PC-9 (cell line): ENCODE measurements at regions not wholly inside any gene's neighbourhood (a gene's known extent, or its start where the extent isn't known, plus 50 kb on each side); places are given as distances from the start of the nearest gene placed in this dataset.

Experiments used
- BruUV-seq: library from RNA; stranded (reverse); fragments of 400-500 nt; replicated peaks from 2 replicates; lab custom pipeline; 2021; lab: Mats Ljungman, UMichigan
- CTCF ChIA-PET: fragments of 300-600 bp; sonication (Branson Sonifier 250); formaldehyde crosslinking; loops from one replicate; lab custom pipeline; 2022; ENCODE audit warnings: antibody characterized with exemption; lab: Charles Lee
- POLR2A ChIA-PET: fragments of 300-600 bp; sonication (Branson Sonifier 250); formaldehyde crosslinking; loops from one replicate; lab custom pipeline; 2022; ENCODE audit warnings: antibody characterized with exemption; ENCODE audit not compliant: unreplicated experiment; lab: Charles Lee
- DNase-seq, 2 experiments: peaks; one replicate each; pipeline versions ENCODE4 v3.0.0 to v3.0.0-alpha.2; 2015 to 2022; ENCODE audit warnings: mixed read lengths in 1 of 2
- H2AFZ ChIP-seq: fragments of 200-600 bp; sonication (generic); 2 replicates; pipeline ENCODE4 v1.8.1; 2017; ENCODE audit warnings: antibody characterized with exemption
- H3F3A ChIP-seq: fragments of 200-600 bp; sonication (generic); 2 replicates; pipeline ENCODE4 v1.8.1; 2017; ENCODE audit warnings: antibody characterized with exemption, mild to moderate bottlenecking, low read depth; ENCODE audit not compliant: insufficient read depth
- H3K27ac ChIP-seq: fragments of 200-600 bp; sonication (generic); 2 replicates; pipeline ENCODE4 v1.6.1; 2016; ENCODE audit warnings: mixed run types
- H3K27me3 ChIP-seq: fragments of 200-600 bp; sonication (generic); 2 replicates; pipeline ENCODE4 v1.6.1; 2016; ENCODE audit warnings: low read depth, mixed run types; ENCODE audit not compliant: insufficient read depth
- H3K36me3 ChIP-seq: fragments of 200-600 bp; sonication (generic); 2 replicates; pipeline ENCODE4 v1.6.1; 2016; ENCODE audit warnings: low read depth, mixed run types
- H3K4me1 ChIP-seq: fragments of 200-600 bp; sonication (generic); replicated peaks from 2 replicates; pipeline ENCODE4 v1.6.1; 2016; ENCODE audit warnings: mixed run types; ENCODE audit not compliant: insufficient read depth
- H3K4me2 ChIP-seq: fragments of 200-600 bp; sonication (generic); 2 replicates; pipeline ENCODE4 v1.6.1; 2017; ENCODE audit warnings: mixed run types
- H3K4me3 ChIP-seq: fragments of 200-600 bp; sonication (generic); 2 replicates; pipeline ENCODE4 v1.6.1; 2016; ENCODE audit warnings: mixed run types
- H3K79me2 ChIP-seq: fragments of 200-600 bp; sonication (generic); 2 replicates; pipeline ENCODE4 v1.6.1; 2017; ENCODE audit warnings: low read depth, mixed run types
- H3K9me2 ChIP-seq: fragments of 200-600 bp; sonication (generic); 2 replicates; pipeline ENCODE4 v1.8.1; 2017; ENCODE audit warnings: mild to moderate bottlenecking; ENCODE audit not compliant: insufficient read depth
- H3K9me3 ChIP-seq: fragments of 200-600 bp; sonication (generic); 2 replicates; pipeline ENCODE4 v1.8.1; 2016; ENCODE audit warnings: low read depth; ENCODE audit not compliant: insufficient read depth
- H4K20me1 ChIP-seq: fragments of 200-600 bp; sonication (generic); 2 replicates; pipeline ENCODE4 v1.8.1; 2017; ENCODE audit not compliant: insufficient read depth
- CTCF ChIP-seq: fragments of 200-600 bp; sonication (generic); conservative IDR thresholded peaks from 2 replicates; pipeline ENCODE4 v1.6.1; 2017; ENCODE audit warnings: mixed run types, antibody characterized with exemption, mild to moderate bottlenecking, moderate library complexity
- EZH2 ChIP-seq: fragments of 200-600 bp; sonication (generic); IDR thresholded peaks from 2 replicates; pipeline ENCODE4 v1.8.0; 2017; ENCODE audit warnings: antibody characterized with exemption, low read depth
- intact Hi-C: fragments of 100-400 bp; cut with micrococcal nuclease; formaldehyde crosslinking; loops from one replicate; pipeline ENCODE4 v1.10.0; 2022; ENCODE audit not compliant: unreplicated experiment

GRCh38 chr5:18048449-18048848 is 414.2 kb downstream of the TAF11L14 start:
- Histone ChIP-seq H2AFZ (no peak overlapping the region), H3K79me2 (no peaks in the 10 kb centered on the region), H4K20me1 (no peaks in the 10 kb centered on the region), H3K27ac (no peak overlapping the region), H3K9me3 (no peaks in the 10 kb centered on the region; the same call in 1 of the 2 replicates), H3K4me2 (no peak overlapping the region), H3K27me3 (no peaks in the 10 kb centered on the region), H3F3A (no peaks in the 10 kb centered on the region), H3K9me2 (no peaks in the 10 kb centered on the region), H3K4me1 (no peaks in the 10 kb centered on the region), H3K4me3 (no peak overlapping the region), H3K36me3 (no peaks in the 10 kb centered on the region)
- BruUV-seq, result no TSS peak
- CTCF ChIA-PET, result no interaction called here
- TF ChIP-seq CTCF, result no peak
- TF ChIP-seq EZH2, result no peak
- POLR2A ChIA-PET, result no interaction called here
- intact Hi-C loops, result no loop called here
- no peak for DNase-seq

DNA sequence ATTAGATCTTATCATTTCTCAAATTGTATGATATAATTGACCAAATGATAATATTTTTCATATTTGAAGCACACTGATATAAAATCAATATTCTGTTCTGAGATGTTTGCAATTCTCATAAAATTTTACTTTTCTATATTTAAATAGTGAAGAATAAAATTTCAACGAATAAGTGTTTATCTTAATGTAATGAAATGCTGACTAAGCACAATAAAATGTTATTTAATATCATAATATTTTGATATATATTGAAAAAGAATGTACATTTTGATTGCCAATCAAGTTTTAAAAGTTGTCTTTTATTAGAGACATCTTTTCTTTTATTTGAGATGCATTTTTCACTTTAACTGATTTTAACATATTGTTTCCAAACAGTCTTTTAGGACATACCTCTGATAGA is 416.1 kb downstream of the TAF11L14 start:
- no peaks in the 10 kb centered on the region for H3K9me2 ChIP-seq
- BruUV-seq, result no TSS peak
- TF ChIP-seq EZH2 (no peak), CTCF (no peak)
- intact Hi-C loops, result no loop called here
- H3K27me3 ChIP-seq, result no peaks in the 10 kb centered on the region
- no peak overlapping the region for H2AFZ ChIP-seq
- no peaks in the 10 kb centered on the region for H3K79me2 ChIP-seq
- CTCF ChIA-PET, result no interaction called here
- H3K4me2 ChIP-seq, result no peak overlapping the region
- H4K20me1 ChIP-seq, result no peaks in the 10 kb centered on the region
- H3K9me3 ChIP-seq, result peaks cover 3% of the 10 kb centered on the region; the same call in 1 of the 2 replicates
- H3K27ac ChIP-seq, result no peak overlapping the region
- no peaks in the 10 kb centered on the region for H3K4me1 ChIP-seq
- DNase-seq, result no peak
- no peak overlapping the region for H3K4me3 ChIP-seq
- POLR2A ChIA-PET, result no interaction called here
- H3K36me3 ChIP-seq, result no peaks in the 10 kb centered on the region
- no peaks in the 10 kb centered on the region for H3F3A ChIP-seq

DNA sequence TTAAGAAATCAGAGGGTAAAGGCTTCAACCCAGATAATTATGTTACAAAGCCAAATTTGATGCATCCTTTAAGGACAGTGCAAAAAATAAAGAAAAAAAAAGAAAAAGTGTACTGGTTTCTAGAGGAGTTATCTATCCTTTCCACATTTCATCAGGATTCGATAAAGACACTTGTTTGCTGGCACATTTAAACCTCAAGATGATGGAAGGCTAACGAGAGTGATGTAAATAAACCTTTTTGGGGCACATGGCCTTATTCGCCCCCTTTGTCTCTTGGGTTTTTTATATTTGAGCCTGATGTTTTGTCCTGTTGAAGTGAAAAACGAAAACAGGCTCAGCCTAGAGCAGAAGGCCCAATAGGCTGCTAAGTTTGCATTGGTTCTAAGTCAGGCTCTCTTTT is 416.5 kb downstream of the TAF11L14 start:
- H3K27me3 ChIP-seq, result no peaks in the 10 kb centered on the region
- BruUV-seq, result no TSS peak
- H3K4me3 ChIP-seq, result no peak overlapping the region
- no peak for DNase-seq
- peaks cover 3% of the 10 kb centered on the region; the same call in 1 of the 2 replicates for H3K9me3 ChIP-seq
- no peaks in the 10 kb centered on the region for H3K4me1 ChIP-seq
- H4K20me1 ChIP-seq, result no peaks in the 10 kb centered on the region
- no peaks in the 10 kb centered on the region for H3F3A ChIP-seq
- intact Hi-C loops, result no loop called here
- H3K9me2 ChIP-seq, result no peaks in the 10 kb centered on the region
- H3K79me2 ChIP-seq, result no peaks in the 10 kb centered on the region
- no peak overlapping the region for H3K27ac ChIP-seq
- ChIA-PET CTCF (no interaction called here), POLR2A (no interaction called here)
- no peak overlapping the region for H2AFZ ChIP-seq
- no peaks in the 10 kb centered on the region for H3K36me3 ChIP-seq
- H3K4me2 ChIP-seq, result no peak overlapping the region
- TF ChIP-seq EZH2 (no peak), CTCF (no peak)
